Fibroblast of lung (primary cell): ENCODE measurements at regions not wholly inside any gene's neighbourhood (a gene's known extent, or its start where the extent isn't known, plus 50 kb on each side); places are given as distances from the start of the nearest gene placed in this dataset.

Experiments used
- CTCF ChIP-seq, 2 donors: IDR thresholded peaks in 1 of 2; conservative IDR thresholded peaks in 1 of 2; 1 replicate in 1 of 2; 2 replicates in 1 of 2; pipeline ENCODE4 v1.5.1; 2011 to 2012; ENCODE audit warnings: low read length in 2 of 2, control low read depth in 1 of 2, inconsistent platforms in 1 of 2, low read depth in 1 of 2, mild to moderate bottlenecking in 1 of 2
- EZH2 ChIP-seq: IDR thresholded peaks from 2 replicates; pipeline ENCODE4 v1.5.1; 2012; ENCODE audit warnings: low read length, control low read depth, mild to moderate bottlenecking; ENCODE audit errors: missing control alignments

GRCh38 chr5:74113196-74113540 is 487.2 kb downstream of the ARHGEF28 start:
- no peak for TF ChIP-seq CTCF (conservative IDR thresholded peaks at IDR 0.05 in 1 of 2, IDR thresholded peaks at IDR 0.05 in 1 of 2; ENCODE audit: low read depth in 1 of 2, low read length in 2 of 2)
- no peak for TF ChIP-seq EZH2
